GM18507 (cell line): ENCODE measurements at regions not wholly inside any gene's neighbourhood (a gene's known extent, or its start where the extent isn't known, plus 50 kb on each side); places are given as distances from the start of the nearest gene placed in this dataset.

Experiments used
- DNase-seq: peaks from one replicate; pipeline ENCODE4 v3.0.0; 2011; ENCODE audit warnings: low read depth; ENCODE audit not compliant: insufficient read length; ENCODE audit errors: extremely low spot score
- FAIRE-seq: peaks from 2 replicates; lab custom pipeline; 2011; peaks lifted over from hg19 to GRCh38; lab: Jason Lieb, UNC

- DNase-seq = no peak
- no peak for FAIRE-seq
These were observed 112.5 kb upstream of the ANKRD1 start for GRCh38 chr10:91033324-91033950.

- no peak for DNase-seq
- no peak for FAIRE-seq
These were observed 113.2 kb upstream of the ANKRD1 start for GRCh38 chr10:91034042-91034441.

- no peak for FAIRE-seq
- DNase-seq = no peak
These were observed 113.7 kb upstream of the ANKRD1 start for GRCh38 chr10:91034494-91035159.

- FAIRE-seq = no peak
- DNase-seq = no peak
These were observed 114.9 kb upstream of the ANKRD1 start for GRCh38 chr10:91035650-91036292.

GRCh38 chr10:91036807-91037411 lies 116.0 kb upstream of the ANKRD1 start:
- no peak for FAIRE-seq
- no peak for DNase-seq

- DNase-seq (no peak), FAIRE-seq (no peak)
These were observed 118.1 kb upstream of the ANKRD1 start for GRCh38 chr10:91038971-91039370.

- DNase-seq (no peak), FAIRE-seq (no peak)
These were observed 119.5 kb upstream of the ANKRD1 start for GRCh38 chr10:91040343-91040742.

- DNase-seq (no peak), FAIRE-seq (no peak)
These were observed 121.2 kb upstream of the ANKRD1 start for GRCh38 chr10:91042069-91042468.

GRCh38 chr10:91043173-91043910 lies 122.5 kb upstream of the ANKRD1 start:
- FAIRE-seq (no peak), DNase-seq (no peak)

- FAIRE-seq (no peak), DNase-seq (no peak)
These were observed 126.0 kb upstream of the ANKRD1 start for GRCh38 chr10:91046869-91047268.

- no peak for FAIRE-seq
- no peak for DNase-seq
These were observed 127.5 kb upstream of the ANKRD1 start for GRCh38 chr10:91048380-91048779.

GRCh38 chr10:91049296-91049987 lies 128.6 kb upstream of the ANKRD1 start:
- DNase-seq (no peak), FAIRE-seq (no peak)

GRCh38 chr10:91049988-91050360 lies 129.1 kb upstream of the ANKRD1 start:
- FAIRE-seq (no peak), DNase-seq (no peak)

- FAIRE-seq = no peak
- no peak for DNase-seq
These were observed 129.6 kb upstream of the ANKRD1 start for GRCh38 chr10:91050371-91051034.

- FAIRE-seq = no peak
These were observed 130.9 kb upstream of the ANKRD1 start for GRCh38 chr10:91051829-91052228.

GRCh38 chr10:91054325-91054724 lies 133.4 kb upstream of the ANKRD1 start:
- FAIRE-seq = no peak
- no peak for DNase-seq

More at GRCh38 chr10:91051829-91052228, 130.9 kb upstream of the ANKRD1 start:
- DNase-seq = no peak

- FAIRE-seq = no peak
- no peak for DNase-seq
These were observed 140.3 kb upstream of the ANKRD1 start for GRCh38 chr10:91061187-91061586.

GRCh38 chr10:91061608-91062007 lies 140.7 kb upstream of the ANKRD1 start:
- DNase-seq (no peak), FAIRE-seq (no peak)

GRCh38 chr10:91062091-91062490 lies 141.2 kb upstream of the ANKRD1 start:
- no peak for FAIRE-seq
- DNase-seq = no peak
